NCI-H2081 treated with DMSO at 0.1 percent for 48 hours (cell line): ENCODE measurements at regions not wholly inside any gene's neighbourhood (a gene's known extent, or its start where the extent isn't known, plus 50 kb on each side); places are given as distances from the start of the nearest gene placed in this dataset.
"Not testable (repeated sequence)": the region's sequence is repeated elsewhere in the genome, so short reads cannot be mapped to it uniquely, and the experiment has no call there.

ENCODE experiments used
- DNase-seq: peaks from one replicate; lab custom pipeline; 2025; lab: John Stamatoyannopoulos, UW

DNA sequence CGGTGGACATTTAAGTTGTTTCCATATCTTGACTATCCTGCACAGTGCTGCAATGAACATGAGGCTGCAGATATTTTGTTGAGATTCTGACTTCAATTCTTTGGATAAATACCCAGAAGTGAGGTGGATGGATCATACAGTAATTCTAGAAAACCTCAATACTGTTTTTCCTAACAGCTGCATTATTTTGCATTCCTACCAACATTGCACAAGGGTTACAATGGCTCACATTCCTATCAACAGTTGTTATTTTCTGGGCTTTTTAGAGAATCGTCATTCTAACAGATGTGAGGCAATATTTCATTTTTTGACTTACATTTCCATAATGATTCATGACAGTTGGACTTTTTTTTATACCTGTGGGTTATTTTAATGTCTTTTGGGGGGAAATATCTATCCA lies 716.9 kb upstream of the ANO3 start:
- DNase-seq = no peak

- DNase-seq = no peak
These were observed 716.1 kb upstream of the ANO3 start for GRCh38 chr11:25615841-25616240.

DNA sequence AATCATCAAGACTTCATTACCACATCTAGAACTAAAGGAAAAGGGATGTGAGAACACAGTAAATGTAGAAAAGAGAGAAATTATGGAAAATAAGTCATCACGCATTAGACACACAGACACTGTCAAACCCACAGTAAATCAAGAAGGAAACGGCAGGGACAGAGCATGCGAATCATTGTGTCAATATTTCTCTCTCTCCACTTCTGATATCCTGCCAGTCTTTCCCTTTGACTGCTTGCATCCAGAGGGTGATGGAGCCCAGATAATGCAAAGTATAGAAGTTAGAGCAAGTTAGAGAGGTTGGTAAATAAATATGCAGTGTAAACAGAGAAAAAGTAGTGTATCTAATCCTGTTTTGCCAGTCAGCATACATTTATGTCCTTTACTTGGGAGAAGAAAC lies 706.8 kb upstream of the ANO3 start:
- DNase-seq = no peak

GRCh38 chr11:25628030-25628429 lies 703.9 kb upstream of the ANO3 start:
- DNase-seq = no peak

GRCh38 chr11:25633230-25633629 lies 698.7 kb upstream of the ANO3 start:
- DNase-seq = no peak

DNA sequence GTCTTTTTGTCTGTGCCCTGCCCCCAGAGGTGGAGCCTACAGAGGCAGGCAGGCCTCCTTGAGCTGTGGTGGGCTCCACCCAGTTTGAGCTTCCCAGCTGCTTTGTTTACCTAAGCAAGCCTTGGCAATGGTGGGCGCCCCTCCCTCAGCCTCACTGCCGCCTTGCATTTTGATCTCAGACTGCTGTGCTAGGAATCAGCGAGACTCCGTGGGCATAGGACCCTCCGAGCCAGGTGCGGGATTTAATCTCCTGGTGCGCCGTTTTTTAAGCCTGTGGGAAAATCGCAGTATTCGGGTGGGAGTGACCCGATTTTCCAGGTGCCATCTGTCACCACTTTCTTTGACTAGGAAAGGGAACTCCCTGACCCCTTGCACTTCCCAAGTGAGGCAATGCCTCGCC lies 682.7 kb upstream of the ANO3 start:
- DNase-seq = not testable (repeated sequence)

GRCh38 chr11:25650319-25650718 lies 681.6 kb upstream of the ANO3 start:
- no peak for DNase-seq

DNA sequence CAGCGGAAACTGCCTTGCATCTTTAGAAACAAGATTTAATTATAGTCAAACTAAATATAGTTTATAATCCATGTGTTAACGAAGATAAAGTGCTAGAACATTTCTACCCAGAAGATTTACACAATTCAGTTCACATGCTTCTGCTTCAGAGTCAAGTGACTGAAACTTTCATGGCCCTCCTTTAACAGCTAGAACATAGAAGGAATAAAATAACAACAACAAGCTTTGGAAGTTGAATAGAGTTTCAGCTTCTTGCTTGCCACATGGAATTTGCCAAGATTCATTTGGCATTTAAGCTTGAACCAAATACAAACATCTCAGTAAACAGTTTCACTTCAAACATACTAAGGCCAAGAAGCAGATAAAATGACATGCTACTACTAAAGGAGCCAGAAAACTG lies 676.3 kb upstream of the ANO3 start:
- DNase-seq = no peak

DNA sequence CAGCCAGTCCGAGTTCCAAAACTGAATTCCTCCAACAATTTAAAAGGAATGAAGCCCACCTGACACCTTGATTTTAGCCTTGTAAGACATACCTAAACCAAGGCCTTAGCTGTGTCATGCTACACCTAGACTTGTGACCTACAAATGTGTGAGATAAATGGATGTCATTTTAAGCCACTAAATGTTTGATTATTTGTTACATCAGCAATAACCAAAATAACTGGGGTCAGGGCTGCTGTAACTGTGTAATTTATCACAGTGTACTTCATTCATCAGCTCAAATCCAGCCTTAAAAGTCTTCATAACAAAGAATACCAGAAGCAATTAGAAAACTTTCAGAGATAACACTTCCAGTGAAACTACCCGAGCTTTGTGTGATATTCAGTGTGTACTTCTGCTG lies 673.0 kb upstream of the ANO3 start:
- no peak for DNase-seq

GRCh38 chr11:25659706-25660105 lies 672.2 kb upstream of the ANO3 start:
- DNase-seq = no peak

GRCh38 chr11:25667871-25668270 lies 664.1 kb upstream of the ANO3 start:
- no peak for DNase-seq

GRCh38 chr11:25691959-25692358 lies 640.0 kb upstream of the ANO3 start:
- no peak for DNase-seq

DNA sequence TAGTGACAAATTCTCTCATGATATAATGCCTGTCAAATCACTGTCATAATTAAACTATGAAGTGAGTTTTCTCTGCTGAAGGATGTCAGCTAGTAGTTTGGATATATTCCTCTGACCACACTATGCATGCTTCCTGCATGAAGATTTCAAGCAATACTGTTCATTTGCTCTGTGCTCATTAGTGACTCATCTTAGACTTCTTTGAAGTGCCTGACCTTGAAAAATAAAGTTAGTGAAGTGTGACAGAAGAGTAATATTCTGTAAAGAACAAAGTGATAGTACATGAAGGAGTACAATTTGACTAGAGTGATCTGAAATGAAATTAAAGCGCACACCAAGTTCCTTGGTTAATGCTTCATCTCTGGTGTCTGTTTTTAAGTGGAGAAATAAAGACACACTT lies 629.5 kb upstream of the ANO3 start:
- DNase-seq = no peak

GRCh38 chr11:25710975-25711374 lies 621.0 kb upstream of the ANO3 start:
- DNase-seq = no peak

DNA sequence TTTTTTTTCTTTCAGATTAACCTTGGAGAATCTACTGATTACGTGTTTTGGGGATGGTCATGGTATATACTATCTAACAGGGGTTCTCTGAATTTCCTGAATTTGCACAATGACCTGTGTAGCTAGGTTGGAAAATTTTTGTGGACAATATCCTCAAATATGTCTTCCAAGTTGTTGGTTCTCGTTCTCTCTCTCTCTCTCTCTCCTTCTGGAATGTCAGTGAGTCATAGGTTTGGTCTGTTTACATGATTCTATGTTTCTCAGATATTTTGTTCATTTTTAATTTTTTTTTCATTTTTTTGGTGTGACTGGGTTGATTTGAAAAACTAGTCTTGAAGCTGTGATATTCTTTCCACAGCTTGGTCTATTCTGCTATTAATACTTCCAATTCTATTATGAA lies 604.0 kb upstream of the ANO3 start:
- DNase-seq = no peak

DNA sequence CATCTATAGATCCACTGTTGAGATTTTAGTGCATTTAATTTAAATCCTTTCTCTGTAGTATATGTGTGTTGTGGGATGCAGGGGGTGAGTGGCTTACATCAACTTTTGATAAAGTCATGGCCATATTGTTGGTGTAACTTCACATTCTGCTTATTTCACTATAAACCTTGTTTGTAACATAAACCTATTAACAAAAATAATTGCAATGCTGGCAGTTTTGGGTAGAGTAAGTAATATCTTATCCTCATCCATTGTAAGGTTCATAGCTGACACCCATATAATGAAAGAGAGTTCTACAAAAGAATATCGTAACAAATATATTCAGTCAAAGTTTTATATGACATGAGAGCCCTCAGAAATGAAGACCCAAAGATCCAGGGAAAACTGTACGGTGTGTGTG lies 601.7 kb upstream of the ANO3 start:
- no peak for DNase-seq

- DNase-seq = no peak
These were observed 598.2 kb upstream of the ANO3 start for GRCh38 chr11:25733777-25734176.

GRCh38 chr11:25734591-25735211 lies 597.2 kb upstream of the ANO3 start:
- DNase-seq = no peak

DNA sequence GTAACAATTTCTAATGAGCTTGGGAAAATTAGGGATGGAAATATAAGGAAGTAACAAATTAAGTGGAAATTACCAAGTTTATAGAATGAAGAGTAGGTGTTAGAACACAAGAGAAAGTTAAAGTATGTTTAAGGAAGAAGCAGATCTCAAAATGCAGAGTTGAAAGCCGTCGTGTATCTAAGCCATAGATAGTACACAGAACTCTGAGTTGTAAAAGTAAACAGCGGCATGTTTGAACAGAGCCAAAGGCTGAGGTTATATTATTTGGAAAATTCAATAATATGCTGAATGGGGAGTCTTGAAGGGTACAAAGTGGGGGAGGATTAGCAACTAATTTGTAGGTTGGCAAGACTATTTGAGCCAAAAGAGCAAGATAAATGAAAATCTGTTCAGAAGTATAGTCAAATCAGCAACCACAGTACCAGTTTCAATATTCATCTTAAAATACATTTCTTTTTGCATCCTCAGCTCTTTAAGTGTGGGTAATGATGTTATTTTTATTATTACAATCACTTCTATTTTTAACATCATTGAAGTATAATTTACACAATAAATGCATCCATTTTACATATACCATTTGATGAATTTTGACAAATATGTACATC lies 594.8 kb upstream of the ANO3 start:
- DNase-seq = no peak

- DNase-seq = no peak
These were observed 590.0 kb upstream of the ANO3 start for GRCh38 chr11:25741886-25742285.

DNA sequence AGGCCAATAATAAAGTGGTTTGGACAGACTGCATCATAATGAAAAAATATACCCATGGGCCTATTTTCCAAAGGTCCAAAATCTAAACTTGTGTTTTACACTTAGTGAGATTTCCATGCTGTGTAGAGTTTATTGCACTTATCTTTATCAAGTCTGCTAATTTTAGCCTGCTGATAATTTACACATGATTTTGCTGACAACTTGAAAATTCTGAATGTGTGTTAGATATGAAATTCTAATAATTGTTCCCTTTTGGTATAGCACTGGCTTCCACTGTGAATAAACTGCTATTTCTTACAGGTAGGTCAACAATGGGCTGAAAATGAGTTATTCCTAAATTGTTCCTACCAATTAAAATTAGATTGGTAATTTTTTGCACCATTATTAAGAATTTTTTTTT lies 589.1 kb upstream of the ANO3 start:
- no peak for DNase-seq

- no peak for DNase-seq
These were observed 576.5 kb upstream of the ANO3 start for GRCh38 chr11:25755381-25755780.

- no peak for DNase-seq
These were observed 575.9 kb upstream of the ANO3 start for GRCh38 chr11:25755918-25756584.

DNA sequence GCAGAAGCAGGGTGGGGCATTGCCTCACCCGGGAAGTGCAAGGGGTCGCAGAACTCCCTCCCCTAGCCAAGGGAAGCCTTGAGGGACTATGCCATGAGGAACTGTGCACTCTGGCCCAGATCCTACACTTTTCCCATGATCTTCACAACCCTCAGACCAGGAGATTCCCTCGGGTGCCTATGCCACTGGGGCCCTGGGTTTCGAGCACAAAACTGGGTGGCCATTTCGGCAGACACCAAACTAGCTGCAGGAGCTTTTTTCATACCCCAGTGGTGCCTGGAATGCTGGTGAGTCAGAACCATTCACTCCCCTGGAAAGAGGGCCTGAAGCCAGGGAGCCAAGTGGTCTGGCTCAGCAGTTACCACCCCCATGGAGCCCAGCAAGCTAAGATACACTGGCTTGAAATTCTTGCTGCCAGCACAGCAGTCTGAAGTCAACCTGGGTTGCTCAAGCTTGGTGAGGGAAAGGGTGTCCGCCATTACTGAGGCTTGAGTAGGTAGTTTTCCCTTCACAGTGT lies 573.7 kb upstream of the ANO3 start:
- DNase-seq = no peak
